Stimulated activated effector memory CD8-positive, alpha-beta T cell treated with anti-CD3 and anti-CD28 coated beads, Interleukin-12 subunit alpha, Interleukin-12 subunit beta, amount 100 ng/mL, for 72 hours (primary cell): ENCODE measurements at regions not wholly inside any gene's neighbourhood (a gene's known extent, or its start where the extent isn't known, plus 50 kb on each side); places are given as distances from the start of the nearest gene placed in this dataset.
"Not testable (repeated sequence)": the region's sequence is repeated elsewhere in the genome, so short reads cannot be mapped to it uniquely, and the experiment has no call there.

Source experiments
- ATAC-seq: fragments of 150-1000 bp; cut with Tn5 transposase; 2 replicates; pipeline ENCODE4 v1.10.0; 2021
- DNase-seq, 2 donors: peaks; one replicate each; pipeline ENCODE4 v3.0.0; 2021 to 2022; ENCODE audit warnings: low spot score in 2 of 2
- H3K27ac Mint-ChIP-seq: one replicate; pipeline ENCODE4 v1.8.0; 2022; ENCODE audit warnings: mild to moderate bottlenecking, mixed read lengths
- H3K36me3 Mint-ChIP-seq: one replicate; pipeline ENCODE4 v1.8.0; 2022; ENCODE audit warnings: mild to moderate bottlenecking, mixed read lengths
- H3K4me1 Mint-ChIP-seq: one replicate; pipeline ENCODE4 v1.8.0; 2022; ENCODE audit warnings: mixed read lengths
- H3K4me3 Mint-ChIP-seq: one replicate; pipeline ENCODE4 v1.8.0; 2022; ENCODE audit warnings: mild to moderate bottlenecking, mixed read lengths
- H3K9me3 Mint-ChIP-seq: one replicate; pipeline ENCODE4 v1.8.0; 2022; ENCODE audit warnings: mixed read lengths

- no peak overlapping the region for H3K27ac Mint-ChIP-seq
- no peaks in the 10 kb centered on the region for H3K4me1 Mint-ChIP-seq
- H3K4me3 Mint-ChIP-seq: no peak overlapping the region
- DNase-seq (no peak), ATAC-seq (no peak)
- no peaks in the 10 kb centered on the region for H3K36me3 Mint-ChIP-seq
- peaks cover 7% of the 10 kb centered on the region for H3K9me3 Mint-ChIP-seq
These were observed 1074.7 kb downstream of the SORCS1 start for GRCh38 chr10:106089855-106090254.

- DNase-seq: no peak
- H3K4me3 Mint-ChIP-seq: no peak overlapping the region
- ATAC-seq: no peak
- H3K4me1 Mint-ChIP-seq: no peaks in the 10 kb centered on the region
- no peaks in the 10 kb centered on the region for H3K36me3 Mint-ChIP-seq
- peaks cover 3% of the 10 kb centered on the region for H3K9me3 Mint-ChIP-seq
- no peak overlapping the region for H3K27ac Mint-ChIP-seq
These were observed 1078.1 kb downstream of the SORCS1 start for GRCh38 chr10:106086391-106086790.

- ATAC-seq (no peak), DNase-seq (no peak)
- Mint-ChIP-seq H3K36me3 (no peaks in the 10 kb centered on the region), H3K27ac (no peak overlapping the region), H3K4me3 (no peak overlapping the region), H3K4me1 (no peaks in the 10 kb centered on the region), H3K9me3 (peaks cover 3% of the 10 kb centered on the region)
These were observed 1080.9 kb downstream of the SORCS1 start for GRCh38 chr10:106083572-106083971.

GRCh38 chr10:106082865-106083264, 1081.6 kb downstream of the SORCS1 start:
- Mint-ChIP-seq H3K36me3 (no peaks in the 10 kb centered on the region), H3K4me1 (no peaks in the 10 kb centered on the region), H3K4me3 (no peak overlapping the region), H3K9me3 (peaks cover 8% of the 10 kb centered on the region), H3K27ac (no peak overlapping the region)
- DNase-seq (no peak), ATAC-seq (no peak)

- H3K9me3 Mint-ChIP-seq: peaks cover 15% of the 10 kb centered on the region
- no peak overlapping the region for H3K4me3 Mint-ChIP-seq
- no peak overlapping the region for H3K27ac Mint-ChIP-seq
- no peaks in the 10 kb centered on the region for H3K4me1 Mint-ChIP-seq
- no peaks in the 10 kb centered on the region for H3K36me3 Mint-ChIP-seq
- DNase-seq: no peak
- ATAC-seq: no peak
These were observed 1085.5 kb downstream of the SORCS1 start for GRCh38 chr10:106078895-106079576.

- Mint-ChIP-seq H3K4me1 (no peaks in the 10 kb centered on the region), H3K36me3 (no peaks in the 10 kb centered on the region), H3K27ac (no peak overlapping the region), H3K4me3 (no peak overlapping the region), H3K9me3 (peaks cover 16% of the 10 kb centered on the region)
- no peak for DNase-seq
- no peak for ATAC-seq
These were observed 1088.0 kb downstream of the SORCS1 start for GRCh38 chr10:106076496-106076895.

- ATAC-seq: no peak
- H3K4me3 Mint-ChIP-seq: no peak overlapping the region
- peaks cover 9% of the 10 kb centered on the region for H3K9me3 Mint-ChIP-seq
- H3K36me3 Mint-ChIP-seq: no peaks in the 10 kb centered on the region
- DNase-seq: no peak
- no peak overlapping the region for H3K27ac Mint-ChIP-seq
- no peaks in the 10 kb centered on the region for H3K4me1 Mint-ChIP-seq
These were observed 1111.4 kb downstream of the SORCS1 start for GRCh38 chr10:106053061-106053460.

- Mint-ChIP-seq H3K9me3 (peaks cover 20% of the 10 kb centered on the region), H3K4me3 (no peak overlapping the region), H3K27ac (no peak overlapping the region), H3K36me3 (no peaks in the 10 kb centered on the region), H3K4me1 (no peaks in the 10 kb centered on the region)
- DNase-seq: no peak
- no peak for ATAC-seq
These were observed 1120.0 kb downstream of the SORCS1 start for GRCh38 chr10:106044503-106044902.

GRCh38 chr10:106043863-106044262, 1120.6 kb downstream of the SORCS1 start:
- no peak for ATAC-seq

GRCh38 chr10:106038246-106038645, 1126.3 kb downstream of the SORCS1 start:
- no peaks in the 10 kb centered on the region for H3K36me3 Mint-ChIP-seq
- H3K4me3 Mint-ChIP-seq: no peak overlapping the region
- peaks cover 10% of the 10 kb centered on the region for H3K9me3 Mint-ChIP-seq

More at GRCh38 chr10:106043863-106044262, 1120.6 kb downstream of the SORCS1 start:
- Mint-ChIP-seq H3K9me3 (peaks cover 20% of the 10 kb centered on the region), H3K4me3 (no peak overlapping the region), H3K36me3 (no peaks in the 10 kb centered on the region), H3K27ac (no peak overlapping the region), H3K4me1 (no peaks in the 10 kb centered on the region)
- no peak for DNase-seq

GRCh38 chr10:106033065-106033464, 1131.4 kb downstream of the SORCS1 start:
- DNase-seq (no peak), ATAC-seq (no peak)
- Mint-ChIP-seq H3K4me1 (no peaks in the 10 kb centered on the region), H3K9me3 (peaks cover 7% of the 10 kb centered on the region), H3K4me3 (no peak overlapping the region), H3K36me3 (no peaks in the 10 kb centered on the region), H3K27ac (no peak overlapping the region)

More at GRCh38 chr10:106038246-106038645, 1126.3 kb downstream of the SORCS1 start:
- no peak overlapping the region for H3K27ac Mint-ChIP-seq
- no peak for DNase-seq
- ATAC-seq: no peak
- no peaks in the 10 kb centered on the region for H3K4me1 Mint-ChIP-seq

GRCh38 chr10:106032450-106033002, 1132.0 kb downstream of the SORCS1 start:
- Mint-ChIP-seq H3K4me1 (no peaks in the 10 kb centered on the region), H3K27ac (no peak overlapping the region), H3K36me3 (no peaks in the 10 kb centered on the region), H3K4me3 (no peak overlapping the region), H3K9me3 (peaks cover 7% of the 10 kb centered on the region)
- ATAC-seq (no peak), DNase-seq (no peak)

GRCh38 chr10:106027240-106027639, 1137.3 kb downstream of the SORCS1 start:
- H3K4me1 Mint-ChIP-seq: no peaks in the 10 kb centered on the region
- no peak overlapping the region for H3K27ac Mint-ChIP-seq
- DNase-seq (no peak), ATAC-seq (no peak)
- H3K36me3 Mint-ChIP-seq: no peaks in the 10 kb centered on the region
- H3K9me3 Mint-ChIP-seq: peaks cover 6% of the 10 kb centered on the region
- H3K4me3 Mint-ChIP-seq: no peak overlapping the region

- Mint-ChIP-seq H3K36me3 (no peaks in the 10 kb centered on the region), H3K27ac (no peak overlapping the region), H3K4me3 (no peak overlapping the region), H3K9me3 (peaks cover 15% of the 10 kb centered on the region), H3K4me1 (no peaks in the 10 kb centered on the region)
- ATAC-seq (no peak), DNase-seq (no peak)
These were observed 1139.2 kb downstream of the SORCS1 start for GRCh38 chr10:106025208-106025811.

- ATAC-seq: no peak
- Mint-ChIP-seq H3K4me3 (no peak overlapping the region), H3K36me3 (no peaks in the 10 kb centered on the region), H3K4me1 (no peaks in the 10 kb centered on the region), H3K27ac (no peak overlapping the region), H3K9me3 (peaks cover 12% of the 10 kb centered on the region)
- no peak for DNase-seq
These were observed 1141.2 kb downstream of the SORCS1 start for GRCh38 chr10:106023329-106023728.

GRCh38 chr10:106019559-106019958, 1144.9 kb downstream of the SORCS1 start:
- H3K4me3 Mint-ChIP-seq, H3K36me3 Mint-ChIP-seq, H3K27ac Mint-ChIP-seq, ATAC-seq, H3K4me1 Mint-ChIP-seq, DNase-seq: not testable (repeated sequence)
- H3K9me3 Mint-ChIP-seq: peaks cover 17% of the 10 kb centered on the region
